K562 (cell line): ENCODE measurements at regions not wholly inside any gene's neighbourhood (a gene's known extent, or its start where the extent isn't known, plus 50 kb on each side); places are given as distances from the start of the nearest gene placed in this dataset.
A peak's percentile ranks its signal among the peaks of the same experiment; 100 is the strongest.

ENCODE experiments used
- ATAC-seq: fragments of 200-7000 bp; cut with Tn5 transposase; 3 replicates; pipeline ENCODE4 v1.9.1; 2020; ENCODE audit warnings: moderate library complexity
- BruUV-seq: library from RNA; stranded (reverse); fragments of 400-500 nt; replicated peaks from 2 replicates; lab custom pipeline; 2021; lab: Mats Ljungman, UMichigan
- CTCF ChIA-PET: fragments of 300-600 bp; formaldehyde crosslinking; extraction: SDS; loops from one replicate; lab custom pipeline; 2021; ENCODE audit warnings: low intra/inter-chr PET ratio; lab: Yijun Ruan, JAX
- POLR2A ChIA-PET: fragments of 300-600, 350-650 bp; sonication (Branson Sonifier 250); formaldehyde crosslinking; extraction: SDS; loops from one replicate; lab custom pipeline; 2021; ENCODE audit warnings: antibody characterized with exemption, inconsistent platforms; lab: Yijun Ruan, JAX
- DNase-seq, 4 experiments: peaks; one replicate each; pipeline versions ENCODE4 v3.0.0 to v3.0.0-alpha.2; 2011 to 2018; ENCODE audit warnings: low spot score in 3 of 4, mixed read lengths in 3 of 4; ENCODE audit errors: extremely low read depth in 1 of 4
- FAIRE-seq: peaks from 2 replicates; lab custom pipeline; 2011; peaks lifted over from hg19 to GRCh38; lab: Jason Lieb, UNC
- H2AFZ ChIP-seq: 2 replicates; pipeline ENCODE4 v1.6.0; 2011; ENCODE audit warnings: low read depth, low read length, control low read depth, inconsistent platforms
- H3K27ac ChIP-seq: fragments of 200-600 bp; 3 replicates; pipeline ENCODE4 v1.8.0; 2011; ENCODE audit warnings: low read depth, mild to moderate bottlenecking, control low read depth, inconsistent platforms, low read length, moderate library complexity, mixed read lengths; ENCODE audit errors: extremely low read depth
- H3K27me3 ChIP-seq, 2 experiments: fragments of 300-600 bp in 1 of 2; 2 replicates in 1 of 2; 3 replicates in 1 of 2; pipeline versions ENCODE4 v1.6.0 to v1.8.0; 2011; ENCODE audit warnings: inconsistent platforms in 2 of 2, low read length in 2 of 2, mild to moderate bottlenecking in 1 of 2, mixed read lengths in 1 of 2, moderate library complexity in 1 of 2; ENCODE audit not compliant: control insufficient read depth in 2 of 2, insufficient read depth in 2 of 2
- H3K36me3 ChIP-seq: fragments of 300-600 bp; 3 replicates; pipeline ENCODE4 v1.8.0; 2011; ENCODE audit warnings: mild to moderate bottlenecking, low read length, inconsistent platforms; ENCODE audit not compliant: control insufficient read depth, insufficient read depth
- H3K4me1 ChIP-seq, 2 experiments: fragments of 200-600 bp in 1 of 2; replicated peaks in 1 of 2; 2 replicates in 1 of 2; 3 replicates in 1 of 2; pipeline versions ENCODE4 v1.5.1 to v1.8.0; 2011; ENCODE audit warnings: inconsistent platforms in 2 of 2, low read length in 2 of 2, mild to moderate bottlenecking in 1 of 2, mixed read lengths in 1 of 2, moderate library complexity in 1 of 2; ENCODE audit not compliant: control insufficient read depth in 2 of 2, insufficient read depth in 2 of 2
- H3K4me2 ChIP-seq: 2 replicates; pipeline ENCODE4 v1.6.1; 2011; ENCODE audit warnings: low read length, control low read depth, inconsistent platforms, mixed read lengths; ENCODE audit not compliant: insufficient read depth
- H3K4me3 ChIP-seq: fragments of 200-600 bp; sonication (generic), shearing (Covaris generic); 2 replicates; pipeline ENCODE4 v1.5.1; 2016; ENCODE audit warnings: control low read depth, inconsistent platforms
- H3K79me2 ChIP-seq: fragments of 200-600 bp; 3 replicates; pipeline ENCODE4 v1.8.0; 2011; ENCODE audit warnings: low read length, inconsistent platforms; ENCODE audit not compliant: control insufficient read depth, insufficient read depth
- H3K9ac ChIP-seq, 2 experiments: 2 replicates each; pipeline versions ENCODE4 v1.6.0 to v1.6.1; 2011; ENCODE audit warnings: low read depth in 2 of 2, low read length in 2 of 2, control low read depth in 1 of 2, inconsistent platforms in 1 of 2, mild to moderate bottlenecking in 1 of 2, mixed read lengths in 1 of 2; ENCODE audit not compliant: insufficient read depth in 1 of 2
- H3K9me1 ChIP-seq: one replicate; pipeline ENCODE4 v1.6.0; 2011; ENCODE audit warnings: inconsistent platforms, mild to moderate bottlenecking, low read length, moderate library complexity; ENCODE audit not compliant: control insufficient read depth, insufficient read depth
- H3K9me3 ChIP-seq: replicated peaks from 2 replicates; pipeline ENCODE4 v1.5.1; 2011; ENCODE audit warnings: low read depth, low read length, inconsistent platforms; ENCODE audit not compliant: control insufficient read depth, insufficient read depth
- H4K20me1 ChIP-seq: replicated peaks from 2 replicates; pipeline ENCODE4 v1.6.1; 2011; ENCODE audit warnings: low read length, inconsistent platforms, mixed read lengths; ENCODE audit not compliant: control insufficient read depth, insufficient read depth
- GMEB1 ChIP-seq: fragments of 250-450 bp; sonication (Bioruptor Pico); IDR thresholded peaks from 2 replicates; pipeline ENCODE4 v1.4.0; 2020; ENCODE audit warnings: mild to moderate bottlenecking
- RAD51 ChIP-seq: fragments of 450-650 bp; IDR thresholded peaks from 2 replicates; pipeline ENCODE4 v1.7.1; 2016; ENCODE audit warnings: low read depth, mild to moderate bottlenecking, borderline replicate concordance
- ZNF316 ChIP-seq: fragments of 450-650 bp; IDR thresholded peaks from 2 replicates; pipeline ENCODE4 v1.6.1; 2016
- WGBS: fragments of 100-300 bp; shearing (Covaris generic); methylation state at CpG from one replicate; pipeline ENCODE4 v1.1.6; 2016; ENCODE audit warnings: low coverage, mixed read lengths; ENCODE audit not compliant: insufficient coverage; ENCODE audit errors: missing lambda C conversion rate; 5-methylcytosine and 5-hydroxymethylcytosine counted together
- in situ Hi-C: fragments of 300-500 bp; cut with MboI; formaldehyde crosslinking; loops from 4 replicates; pipeline ENCODE4 v1.15.0; 2018; ENCODE audit warnings: inconsistent platforms, mixed read lengths
- intact Hi-C: fragments of 100-400 bp; cut with micrococcal nuclease; formaldehyde crosslinking; loops from 2 replicates; pipeline ENCODE4 v1.14.2; 2022

GRCh38 chr4:77488882-77489281 lies 116.7 kb upstream of the CXCL13 start:
- in situ Hi-C loops: no loop called here
- no peaks in the 10 kb centered on the region for H3K9me3 ChIP-seq
- no peak overlapping the region for H3K27ac ChIP-seq
- no TSS peak for BruUV-seq
- 6% methylated on average over 1 of the region's 1 CpG for WGBS
- H3K9ac ChIP-seq: no peak overlapping the region
- H2AFZ ChIP-seq: no peak overlapping the region
- DNase-seq (no peak), ATAC-seq (no peak), FAIRE-seq (no peak)
- no peaks in the 10 kb centered on the region for H3K9me1 ChIP-seq
- no peak overlapping the region for H3K4me2 ChIP-seq
- H3K36me3 ChIP-seq: no peaks in the 10 kb centered on the region
- intact Hi-C loops: no loop called here
- H3K4me1 ChIP-seq: no peaks in the 10 kb centered on the region
- ChIA-PET CTCF (no interaction called here), POLR2A (no interaction called here)
- H3K4me3 ChIP-seq: no peak overlapping the region
- no peaks in the 10 kb centered on the region for H3K27me3 ChIP-seq
- TF ChIP-seq RAD51: no peak
- no peaks in the 10 kb centered on the region for H4K20me1 ChIP-seq
- H3K79me2 ChIP-seq: no peaks in the 10 kb centered on the region

- intact Hi-C loops: no loop called here
- no peaks in the 10 kb centered on the region for H3K79me2 ChIP-seq
- TF ChIP-seq GMEB1 (no peak), ZNF316 (peak; percentile 10; the same call in 1 of the 2 replicates)
- no peak overlapping the region for H3K4me2 ChIP-seq
- 0% methylated on average over 1 of the region's 1 CpG for WGBS
- ChIA-PET POLR2A (no interaction called here), CTCF (no interaction called here)
- H3K27ac ChIP-seq: no peak overlapping the region
- H3K9me3 ChIP-seq: no peaks in the 10 kb centered on the region
- H4K20me1 ChIP-seq: no peaks in the 10 kb centered on the region
- no peak overlapping the region for H3K9ac ChIP-seq
- no peaks in the 10 kb centered on the region for H3K4me1 ChIP-seq
- DNase-seq (no peak), ATAC-seq (no peak), FAIRE-seq (no peak)
- no peaks in the 10 kb centered on the region for H3K27me3 ChIP-seq
- BruUV-seq: no TSS peak
- no peaks in the 10 kb centered on the region for H3K9me1 ChIP-seq
- no peaks in the 10 kb centered on the region for H3K36me3 ChIP-seq
- in situ Hi-C loops: no loop called here
- H2AFZ ChIP-seq: no peak overlapping the region
- H3K4me3 ChIP-seq: no peak overlapping the region
Measured at GRCh38 chr4:77493120-77493752, 112.4 kb upstream of the CXCL13 start.
